MM.1S (cell line): ENCODE measurements at regions not wholly inside any gene's neighbourhood (a gene's known extent, or its start where the extent isn't known, plus 50 kb on each side); places are given as distances from the start of the nearest gene placed in this dataset.

Experiments
- DNase-seq: peaks from one replicate; pipeline ENCODE4 v3.0.0-alpha.2; 2015
- H2AFZ ChIP-seq: fragments of 300-600 bp; sonication (generic); 2 replicates; pipeline ENCODE4 v1.6.0; 2016; ENCODE audit warnings: antibody characterized with exemption, low read length
- H3F3A ChIP-seq: fragments of 300-600 bp; sonication (generic); 2 replicates; pipeline ENCODE4 v1.6.1; 2016; ENCODE audit warnings: mild to moderate bottlenecking, antibody characterized with exemption, low read length, moderate library complexity, mixed read lengths; ENCODE audit not compliant: insufficient read depth
- H3K27ac ChIP-seq: fragments of 300-600 bp; sonication (generic); 2 replicates; pipeline ENCODE4 v1.5.1; 2016; ENCODE audit warnings: mild to moderate bottlenecking, low read length
- H3K27me3 ChIP-seq: fragments of 300-600 bp; sonication (generic); replicated peaks from 2 replicates; pipeline ENCODE4 v1.6.0; 2016; ENCODE audit warnings: low read length; ENCODE audit not compliant: insufficient read depth
- H3K36me3 ChIP-seq: fragments of 300-600 bp; sonication (generic); replicated peaks from 2 replicates; pipeline ENCODE4 v1.6.1; 2016; ENCODE audit warnings: mild to moderate bottlenecking, low read length, mixed read lengths; ENCODE audit not compliant: insufficient read depth
- H3K4me1 ChIP-seq: fragments of 300-600 bp; sonication (generic); 2 replicates; pipeline ENCODE4 v1.6.1; 2016; ENCODE audit warnings: low read length, mixed read lengths
- H3K4me2 ChIP-seq: fragments of 300-600 bp; sonication (generic); 2 replicates; pipeline ENCODE4 v1.6.0; 2016; ENCODE audit warnings: low read depth, low read length
- H3K4me3 ChIP-seq: fragments of 300-600 bp; sonication (generic); 2 replicates; pipeline ENCODE4 v1.5.1; 2016; ENCODE audit warnings: low read length, mixed read lengths
- H3K79me2 ChIP-seq: fragments of 300-600 bp; sonication (generic); 2 replicates; pipeline ENCODE4 v1.6.1; 2016; ENCODE audit warnings: mixed run types, low read length, mixed read lengths
- H3K9ac ChIP-seq: fragments of 300-600 bp; sonication (generic); 2 replicates; pipeline ENCODE4 v1.6.1; 2016; ENCODE audit warnings: low read length, mixed read lengths
- H3K9me2 ChIP-seq: fragments of 300-600 bp; sonication (generic); replicated peaks from 2 replicates; pipeline ENCODE4 v1.6.1; 2016; ENCODE audit warnings: mild to moderate bottlenecking, low read length, mixed read lengths; ENCODE audit not compliant: insufficient read depth
- H3K9me3 ChIP-seq: fragments of 300-600 bp; sonication (generic); replicated peaks from 2 replicates; pipeline ENCODE4 v1.6.1; 2016; ENCODE audit warnings: mild to moderate bottlenecking, low read length, mixed read lengths; ENCODE audit not compliant: insufficient read depth
- H4K20me1 ChIP-seq: fragments of 300-600 bp; sonication (generic); 2 replicates; pipeline ENCODE4 v1.6.1; 2016; ENCODE audit warnings: mild to moderate bottlenecking, low read length, moderate library complexity, mixed read lengths; ENCODE audit not compliant: insufficient read depth
- EZH2 ChIP-seq: fragments of 300-600 bp; sonication (generic); optimal IDR thresholded peaks from 2 replicates; pipeline ENCODE3; 2017; ENCODE audit warnings: low read depth, mild to moderate bottlenecking, antibody characterized with exemption, low read length, mixed read lengths
- EZH2phosphoT487 ChIP-seq: fragments of 300-600 bp; sonication (generic); IDR thresholded peaks from 2 replicates; pipeline ENCODE4 v1.6.1; 2018; ENCODE audit warnings: antibody characterized with exemption, low read length
- TF ChIP-seq, protein P1 (sequence below): fragments of 300-600 bp; sonication (generic); IDR thresholded peaks from 2 replicates; pipeline ENCODE4 v1.5.1; 2016; ENCODE audit warnings: antibody characterized with exemption, low read length, mixed read lengths

DNA sequence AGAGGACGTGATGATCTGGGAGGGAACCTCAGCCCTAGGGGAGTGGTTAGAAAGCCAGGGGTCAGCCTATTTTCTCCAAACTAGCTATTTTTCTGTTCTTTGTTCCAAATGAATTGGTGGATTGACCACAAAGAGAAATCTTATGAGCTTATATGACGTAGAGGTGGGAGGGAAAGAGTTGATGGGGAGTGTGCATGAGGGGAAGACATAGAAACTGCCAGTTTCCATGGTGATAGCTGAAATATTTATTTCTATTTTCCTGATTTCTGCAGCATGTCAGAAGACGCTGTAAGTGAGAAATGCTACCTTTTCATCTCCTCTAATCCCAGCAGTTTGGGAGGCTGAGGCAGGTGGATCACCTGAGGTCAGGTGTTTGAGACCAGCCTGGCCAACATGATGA lies 51.4 kb upstream of the CISTR start:
- H3K79me2 ChIP-seq, result no peaks in the 10 kb centered on the region
- no peaks in the 10 kb centered on the region for H3F3A ChIP-seq
- no peak overlapping the region for H3K27ac ChIP-seq
- no peaks in the 10 kb centered on the region for H3K27me3 ChIP-seq
- no peaks in the 10 kb centered on the region; the same call in 1 of the 2 replicates for H3K9me2 ChIP-seq
- no peak for DNase-seq
- no peak overlapping the region for H3K4me3 ChIP-seq
- H2AFZ ChIP-seq, result no peak overlapping the region
- no peaks in the 10 kb centered on the region for H3K36me3 ChIP-seq
- H3K9ac ChIP-seq, result no peak overlapping the region
- no peaks in the 10 kb centered on the region for H3K9me3 ChIP-seq
- H4K20me1 ChIP-seq, result no peaks in the 10 kb centered on the region
- no peak overlapping the region for H3K4me2 ChIP-seq
- H3K4me1 ChIP-seq, result peaks cover 7% of the 10 kb centered on the region; the same call in 1 of the 2 replicates
- TF ChIP-seq EZH2phosphoT487 (no peak), EZH2 (no peak)
- TF ChIP-seq, protein P1, sequence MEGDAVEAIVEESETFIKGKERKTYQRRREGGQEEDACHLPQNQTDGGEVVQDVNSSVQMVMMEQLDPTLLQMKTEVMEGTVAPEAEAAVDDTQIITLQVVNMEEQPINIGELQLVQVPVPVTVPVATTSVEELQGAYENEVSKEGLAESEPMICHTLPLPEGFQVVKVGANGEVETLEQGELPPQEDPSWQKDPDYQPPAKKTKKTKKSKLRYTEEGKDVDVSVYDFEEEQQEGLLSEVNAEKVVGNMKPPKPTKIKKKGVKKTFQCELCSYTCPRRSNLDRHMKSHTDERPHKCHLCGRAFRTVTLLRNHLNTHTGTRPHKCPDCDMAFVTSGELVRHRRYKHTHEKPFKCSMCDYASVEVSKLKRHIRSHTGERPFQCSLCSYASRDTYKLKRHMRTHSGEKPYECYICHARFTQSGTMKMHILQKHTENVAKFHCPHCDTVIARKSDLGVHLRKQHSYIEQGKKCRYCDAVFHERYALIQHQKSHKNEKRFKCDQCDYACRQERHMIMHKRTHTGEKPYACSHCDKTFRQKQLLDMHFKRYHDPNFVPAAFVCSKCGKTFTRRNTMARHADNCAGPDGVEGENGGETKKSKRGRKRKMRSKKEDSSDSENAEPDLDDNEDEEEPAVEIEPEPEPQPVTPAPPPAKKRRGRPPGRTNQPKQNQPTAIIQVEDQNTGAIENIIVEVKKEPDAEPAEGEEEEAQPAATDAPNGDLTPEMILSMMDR, result no peak

DNA sequence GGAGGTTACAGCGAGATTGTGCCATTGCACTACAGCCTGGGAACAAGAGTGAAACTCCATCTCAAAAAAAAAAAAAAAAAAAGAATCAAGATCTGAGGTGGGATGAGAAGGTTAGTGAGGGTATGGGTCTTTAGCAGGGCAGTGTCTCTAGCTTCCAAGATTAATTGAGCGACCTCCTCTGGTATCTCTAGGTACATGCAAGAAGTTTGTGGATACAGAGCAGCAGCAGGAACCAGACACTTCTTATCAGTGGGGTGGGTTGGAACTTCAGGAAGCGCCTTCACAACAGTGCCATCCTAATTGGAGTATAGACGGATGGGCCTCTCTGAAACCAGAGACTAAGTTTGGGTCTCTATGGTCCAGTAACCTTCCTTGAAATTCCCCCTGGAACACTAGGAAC lies 51.9 kb upstream of the CISTR start:
- TF ChIP-seq EZH2phosphoT487 (no peak), EZH2 (no peak)
- TF ChIP-seq, protein P1, result no peak
- H3K27ac ChIP-seq, result no peak overlapping the region
- H3K27me3 ChIP-seq, result no peaks in the 10 kb centered on the region
- no peaks in the 10 kb centered on the region for H3K36me3 ChIP-seq
- no peaks in the 10 kb centered on the region for H3F3A ChIP-seq
- H3K9me3 ChIP-seq, result no peaks in the 10 kb centered on the region
- H4K20me1 ChIP-seq, result no peaks in the 10 kb centered on the region
- H3K9me2 ChIP-seq, result no peaks in the 10 kb centered on the region
- H3K4me3 ChIP-seq, result no peak overlapping the region
- no peak overlapping the region for H3K4me2 ChIP-seq
- H3K4me1 ChIP-seq, result peaks cover 2% of the 10 kb centered on the region; the same call in 1 of the 2 replicates
- no peak overlapping the region for H3K9ac ChIP-seq
- no peaks in the 10 kb centered on the region for H3K79me2 ChIP-seq
- DNase-seq, result no peak
- H2AFZ ChIP-seq, result no peak overlapping the region

DNA sequence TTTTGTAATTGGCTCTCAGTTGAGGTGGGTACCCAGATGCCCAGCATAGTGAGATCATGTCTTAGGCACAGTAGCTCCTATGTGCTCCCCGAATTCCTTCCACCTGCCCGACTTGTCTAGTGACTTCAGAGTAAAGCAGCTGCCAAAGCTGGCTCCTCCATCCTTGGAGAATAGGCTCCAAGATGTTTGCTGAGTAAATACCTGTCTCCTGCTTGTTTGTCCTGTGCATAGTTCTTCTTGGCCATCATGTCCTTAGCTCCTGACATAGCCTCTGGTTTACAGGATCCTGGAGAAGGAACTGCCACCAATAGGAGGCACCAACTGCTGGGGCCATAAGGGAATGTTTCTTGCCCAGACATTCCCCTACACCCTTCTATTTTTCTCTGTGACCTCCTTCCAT lies 52.6 kb upstream of the CISTR start:
- Histone ChIP-seq H3K27ac (no peak overlapping the region), H3K36me3 (no peaks in the 10 kb centered on the region), H3K4me1 (no peaks in the 10 kb centered on the region), H3K4me3 (no peak overlapping the region), H3K9me2 (no peaks in the 10 kb centered on the region), H3K4me2 (no peak overlapping the region), H3F3A (no peaks in the 10 kb centered on the region), H3K79me2 (no peaks in the 10 kb centered on the region), H2AFZ (no peak overlapping the region), H3K27me3 (no peaks in the 10 kb centered on the region), H3K9ac (no peak overlapping the region), H3K9me3 (no peaks in the 10 kb centered on the region), H4K20me1 (no peaks in the 10 kb centered on the region)
- TF ChIP-seq EZH2phosphoT487 (no peak), EZH2 (no peak)
- TF ChIP-seq, protein P1, result no peak
- no peak for DNase-seq

DNA sequence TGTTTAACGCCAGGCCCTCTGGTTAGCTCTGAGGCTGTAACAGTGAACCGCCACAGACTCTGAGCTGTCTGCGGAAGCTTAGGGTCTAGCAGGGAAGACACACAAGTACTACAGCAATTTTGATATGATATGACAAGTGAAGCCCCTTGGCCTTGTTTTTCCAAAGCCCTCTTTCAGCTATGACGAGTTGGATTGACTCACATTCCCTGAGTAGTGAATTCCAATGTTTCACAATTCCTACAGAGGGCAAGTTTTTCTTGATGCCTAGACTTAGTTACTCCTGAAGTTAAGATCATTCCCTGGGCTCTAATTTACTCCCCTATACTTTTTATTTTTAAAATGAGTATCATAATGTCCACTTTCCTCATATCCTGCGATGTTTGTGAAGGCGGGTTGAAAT lies 53.3 kb upstream of the CISTR start:
- H2AFZ ChIP-seq, result no peak overlapping the region
- no peaks in the 10 kb centered on the region for H3F3A ChIP-seq
- no peak overlapping the region for H3K4me3 ChIP-seq
- TF ChIP-seq EZH2 (no peak), EZH2phosphoT487 (no peak)
- no peak overlapping the region for H3K4me2 ChIP-seq
- DNase-seq, result no peak
- no peaks in the 10 kb centered on the region for H3K9me2 ChIP-seq
- no peak overlapping the region for H3K27ac ChIP-seq
- H3K9ac ChIP-seq, result no peak overlapping the region
- no peaks in the 10 kb centered on the region for H3K27me3 ChIP-seq
- H3K79me2 ChIP-seq, result no peaks in the 10 kb centered on the region
- H4K20me1 ChIP-seq, result no peaks in the 10 kb centered on the region
- no peaks in the 10 kb centered on the region for H3K9me3 ChIP-seq
- no peaks in the 10 kb centered on the region for H3K36me3 ChIP-seq
- no peaks in the 10 kb centered on the region for H3K4me1 ChIP-seq
